SKM-1 (cell line): ENCODE measurements at regions not wholly inside any gene's neighbourhood (a gene's known extent, or its start where the extent isn't known, plus 50 kb on each side); places are given as distances from the start of the nearest gene placed in this dataset.

Source experiments
- DNase-seq: peaks from one replicate; lab custom pipeline; 2025; ENCODE audit not compliant: unreplicated experiment; lab: John Stamatoyannopoulos, UW

DNA sequence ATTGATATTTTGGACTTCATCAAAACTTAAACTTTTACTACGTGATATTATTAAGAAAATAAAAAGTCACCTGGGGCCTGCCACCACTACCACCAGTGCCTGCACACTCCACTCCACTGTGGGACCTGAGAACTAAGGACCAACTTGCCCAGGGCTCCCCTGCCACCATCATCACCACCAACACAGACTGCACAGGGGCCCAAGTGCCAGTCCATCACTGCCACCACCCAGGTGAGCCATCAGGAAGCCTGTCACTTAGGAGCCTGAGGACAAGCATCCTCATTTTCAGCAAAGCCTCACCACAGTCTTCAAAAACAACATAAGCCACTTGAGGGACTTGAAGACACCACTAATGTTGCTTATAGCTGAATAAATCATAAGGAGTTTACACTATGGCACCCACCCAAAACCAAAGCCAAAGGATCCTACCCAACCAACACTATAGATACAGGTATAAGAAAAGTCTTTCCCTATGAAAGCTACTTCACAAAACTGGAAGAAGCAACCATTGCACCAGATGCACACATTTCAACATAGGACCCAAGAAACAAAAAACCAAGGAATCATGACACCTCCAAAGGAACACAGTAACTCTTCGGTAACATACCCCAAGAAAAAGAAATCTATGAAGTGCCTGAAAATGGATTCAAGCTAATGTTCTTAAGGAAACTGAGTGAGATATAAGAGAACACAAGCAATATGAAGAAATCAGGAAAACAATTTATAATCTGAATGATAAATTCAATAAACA is 73.6 kb upstream of the GNAZ start:
- DNase-seq: no peak

DNA sequence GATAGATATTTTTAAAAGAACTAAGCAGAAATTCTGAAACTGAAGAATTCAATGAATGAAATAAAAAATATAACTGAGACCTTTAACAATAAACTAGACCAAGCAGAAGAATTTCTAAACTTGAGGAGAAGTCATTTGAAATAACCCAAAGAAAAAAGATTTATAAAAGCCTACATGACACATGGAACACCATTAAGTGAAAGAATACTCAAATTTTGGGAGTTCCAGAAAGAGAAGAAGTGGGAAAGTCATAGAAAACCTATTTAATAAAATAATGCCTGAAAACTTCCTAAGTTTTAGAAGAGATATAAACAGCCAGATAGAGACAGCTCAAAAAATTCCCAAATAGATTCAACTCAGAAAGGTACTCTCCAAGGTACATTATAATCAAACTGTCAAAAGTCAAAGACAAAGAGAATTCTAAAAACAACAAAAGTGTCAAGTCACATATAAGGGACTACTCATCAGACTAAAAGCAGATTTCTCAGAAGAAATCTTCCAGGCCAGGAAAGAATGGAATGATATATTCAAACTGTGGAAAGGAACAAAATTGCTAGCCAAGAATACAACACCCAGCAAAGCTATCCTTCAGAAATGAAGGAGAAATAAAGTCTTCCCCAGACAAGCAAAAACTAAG is 72.9 kb upstream of the GNAZ start:
- no peak for DNase-seq

DNA sequence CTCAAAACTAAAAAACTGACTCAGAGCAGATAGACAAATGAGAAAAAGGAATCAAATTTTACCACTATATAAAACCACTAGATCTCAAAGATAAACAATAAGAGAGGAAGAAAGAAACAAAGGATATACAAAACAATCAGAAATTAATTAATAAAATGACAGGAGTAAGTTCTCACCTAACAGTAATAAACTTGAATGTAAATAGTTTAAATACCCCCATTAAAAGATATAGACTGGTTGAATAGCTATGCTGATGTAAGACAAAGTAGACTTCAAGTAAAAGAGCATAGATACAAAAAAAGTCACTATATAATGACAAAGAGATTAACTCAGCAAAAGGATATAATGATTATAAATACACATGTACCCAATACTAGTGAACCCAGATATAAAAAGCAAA is 72.3 kb upstream of the GNAZ start:
- no peak for DNase-seq

DNA sequence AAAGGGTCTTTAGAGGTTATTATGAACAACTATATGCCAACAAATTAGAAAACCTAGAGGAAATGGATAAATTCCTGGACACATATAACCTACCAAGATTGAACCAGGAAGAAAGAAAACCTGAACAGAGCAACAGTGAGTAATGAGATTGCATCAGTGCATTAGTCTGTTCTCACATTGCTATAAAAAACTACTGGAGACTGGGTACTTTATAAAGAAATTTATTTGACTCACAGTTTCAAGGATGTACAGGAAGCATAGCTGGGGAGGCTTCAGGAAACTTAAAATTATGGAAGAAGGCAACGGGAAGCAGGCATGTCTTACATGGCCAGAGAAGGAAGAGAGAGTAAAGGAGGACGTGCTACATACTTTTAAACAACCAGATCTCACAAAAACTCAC is 70.8 kb upstream of the GNAZ start:
- DNase-seq: no peak

DNA sequence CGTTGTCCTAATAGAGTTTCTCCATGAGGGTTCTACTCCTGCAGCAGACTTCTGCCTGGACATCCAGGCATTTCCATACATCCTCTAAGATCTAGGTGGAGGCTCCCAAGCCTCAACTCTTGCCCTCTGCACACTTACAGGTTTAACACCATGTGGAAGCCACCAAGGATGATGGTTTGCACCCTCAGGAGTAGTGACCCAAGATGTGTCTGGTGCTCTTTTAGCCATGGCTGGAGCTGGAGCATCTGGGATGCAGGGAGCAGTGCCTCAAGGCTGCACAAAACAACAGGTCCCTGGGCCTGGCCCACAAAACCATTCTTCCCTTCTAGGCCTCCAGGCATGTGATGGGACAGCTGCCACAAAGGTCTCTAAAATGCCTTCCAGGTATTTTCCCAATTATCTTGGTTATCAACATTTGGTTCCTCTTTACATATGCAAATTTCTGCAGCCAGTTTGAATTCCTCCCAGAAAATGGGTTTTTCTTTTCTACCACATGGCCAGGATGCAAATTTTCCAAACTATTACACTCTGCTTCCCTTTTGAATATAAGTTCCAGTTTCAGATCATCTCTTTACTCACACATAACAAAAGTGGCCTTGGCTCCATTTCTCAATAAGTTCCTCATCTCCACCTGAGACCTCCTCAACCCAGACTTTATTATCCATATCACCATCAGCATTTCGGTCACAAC is 69.5 kb upstream of the GNAZ start:
- no peak for DNase-seq

DNA sequence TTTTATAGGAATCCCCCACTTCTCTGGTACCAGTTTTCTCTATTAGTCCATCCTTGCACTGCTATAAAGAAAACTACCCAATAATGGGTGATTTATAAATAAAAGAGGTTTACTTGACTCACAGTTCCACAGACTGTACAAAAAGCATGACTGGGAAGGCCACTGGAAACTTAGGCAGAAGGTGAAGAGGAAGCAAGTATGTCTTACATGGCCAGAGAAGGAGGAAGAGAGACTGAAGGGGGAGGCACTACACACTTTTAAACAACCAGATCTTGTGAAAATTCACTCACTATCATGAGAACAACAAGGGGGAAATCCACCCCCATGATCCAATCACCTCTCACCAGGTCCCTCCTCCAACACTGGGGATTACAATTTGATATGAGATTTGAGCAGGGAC is 68.9 kb upstream of the GNAZ start:
- peak; percentile 4 for DNase-seq

DNA sequence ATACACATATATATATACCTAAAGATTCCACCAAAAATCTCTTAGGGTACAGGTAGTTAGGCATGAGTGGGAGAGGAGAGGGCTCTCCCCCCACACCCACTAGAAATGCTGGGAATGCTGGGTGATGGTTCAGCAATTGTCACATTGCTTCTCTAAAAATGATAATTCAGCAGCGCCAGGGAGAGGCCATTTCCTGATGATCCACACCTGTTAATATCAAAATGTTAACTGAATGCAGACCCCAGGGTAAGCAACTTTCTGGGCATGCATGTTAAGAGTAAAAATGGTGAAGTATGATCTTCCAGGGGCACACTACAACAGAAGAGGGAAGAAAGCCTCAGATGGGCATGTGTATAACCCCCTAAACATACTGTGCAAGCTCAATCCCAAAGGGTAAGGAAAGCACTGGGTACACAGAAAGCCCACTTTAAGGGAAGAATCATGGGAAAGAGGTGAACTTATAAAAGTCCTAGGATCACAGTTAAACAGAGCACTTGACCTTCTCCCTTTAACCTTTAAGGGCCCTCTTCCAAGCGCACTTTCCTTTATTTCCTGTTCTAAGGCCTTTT is 67.6 kb upstream of the GNAZ start:
- DNase-seq: no peak

DNA sequence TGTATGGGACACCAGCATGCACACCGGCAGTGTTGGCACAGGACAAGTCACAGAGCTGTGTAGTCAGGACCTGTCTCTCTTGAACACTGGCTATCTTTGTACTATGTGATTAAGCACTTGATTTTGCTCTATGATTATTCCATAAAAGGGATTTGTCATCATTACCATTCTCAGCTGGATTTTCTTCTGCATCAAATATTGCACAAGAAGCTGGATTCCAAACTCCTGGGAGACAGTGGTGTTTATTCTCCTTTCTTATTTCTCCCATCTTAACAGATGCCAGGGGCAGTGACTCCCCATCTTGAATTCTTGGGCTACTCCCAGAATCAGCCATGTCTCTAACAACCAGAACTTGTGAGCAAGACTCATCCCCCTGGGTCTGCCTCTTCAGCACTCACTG is 62.5 kb upstream of the GNAZ start:
- no peak for DNase-seq

DNA sequence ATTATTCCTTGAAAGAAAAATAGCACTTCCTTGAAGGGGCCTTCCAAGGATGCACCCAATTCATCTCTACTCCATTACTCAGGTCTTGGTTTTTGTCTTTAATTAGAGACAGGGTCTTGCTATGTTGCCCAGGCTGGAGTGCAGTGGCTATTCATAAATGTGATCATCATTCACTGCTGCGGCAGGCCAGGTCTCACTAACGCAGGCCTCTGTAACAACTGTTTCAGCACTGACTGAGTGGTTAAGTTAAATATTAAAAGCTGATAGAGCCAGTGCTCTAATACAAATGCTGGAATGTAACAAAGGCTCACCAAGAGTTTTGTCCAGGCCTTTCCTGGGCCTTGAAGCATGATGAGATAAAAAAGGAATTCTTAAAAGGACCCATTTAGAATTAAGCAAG is 61.4 kb upstream of the GNAZ start:
- no peak for DNase-seq
